HL-60 (cell line): ENCODE measurements at regions not wholly inside any gene's neighbourhood (a gene's known extent, or its start where the extent isn't known, plus 50 kb on each side); places are given as distances from the start of the nearest gene placed in this dataset.

Experiments used
- CTCF ChIP-seq: IDR thresholded peaks from one replicate; pipeline ENCODE4 v1.5.1; 2011; ENCODE audit warnings: low read length, control low read depth, inconsistent platforms; ENCODE audit not compliant: insufficient read depth
- GABPA ChIP-seq: IDR thresholded peaks from 2 replicates; pipeline ENCODE4 v1.6.1; 2012; ENCODE audit warnings: low read depth
- POLR2AphosphoS5 ChIP-seq: IDR thresholded peaks from 2 replicates; pipeline ENCODE4 v1.6.1; 2012; ENCODE audit warnings: low read depth
- REST ChIP-seq: IDR thresholded peaks from 2 replicates; pipeline ENCODE4 v1.6.1; 2012; ENCODE audit warnings: low read depth; ENCODE audit not compliant: insufficient replicate concordance

GRCh38 chr13:105763851-105764250 lies 771.6 kb downstream of the EFNB2 start:
- TF ChIP-seq REST, result no peak
- no peak for TF ChIP-seq CTCF
- no peak for TF ChIP-seq POLR2AphosphoS5
- no peak for TF ChIP-seq GABPA
